K562 (cell line): ENCODE measurements at regions not wholly inside any gene's neighbourhood (a gene's known extent, or its start where the extent isn't known, plus 50 kb on each side); places are given as distances from the start of the nearest gene placed in this dataset.
A peak's percentile ranks its signal among the peaks of the same experiment; 100 is the strongest.

Experiments
- ATAC-seq: fragments of 200-7000 bp; cut with Tn5 transposase; 3 replicates; pipeline ENCODE4 v1.9.1; 2020; ENCODE audit warnings: moderate library complexity
- BruUV-seq: library from RNA; stranded (reverse); fragments of 400-500 nt; replicated peaks from 2 replicates; lab custom pipeline; 2021; lab: Mats Ljungman, UMichigan
- CTCF ChIA-PET: fragments of 300-600 bp; formaldehyde crosslinking; extraction: SDS; loops from one replicate; lab custom pipeline; 2021; ENCODE audit warnings: low intra/inter-chr PET ratio; lab: Yijun Ruan, JAX
- POLR2A ChIA-PET: fragments of 300-600, 350-650 bp; sonication (Branson Sonifier 250); formaldehyde crosslinking; extraction: SDS; loops from one replicate; lab custom pipeline; 2021; ENCODE audit warnings: antibody characterized with exemption, inconsistent platforms; lab: Yijun Ruan, JAX
- DNase-seq, 4 experiments: peaks; one replicate each; pipeline versions ENCODE4 v3.0.0 to v3.0.0-alpha.2; 2011 to 2018; ENCODE audit warnings: low spot score in 3 of 4, mixed read lengths in 3 of 4; ENCODE audit errors: extremely low read depth in 1 of 4
- FAIRE-seq: peaks from 2 replicates; lab custom pipeline; 2011; peaks lifted over from hg19 to GRCh38; lab: Jason Lieb, UNC
- H2AFZ ChIP-seq: 2 replicates; pipeline ENCODE4 v1.6.0; 2011; ENCODE audit warnings: low read depth, low read length, control low read depth, inconsistent platforms
- H3K27ac ChIP-seq: fragments of 200-600 bp; 3 replicates; pipeline ENCODE4 v1.8.0; 2011; ENCODE audit warnings: low read depth, mild to moderate bottlenecking, control low read depth, inconsistent platforms, low read length, moderate library complexity, mixed read lengths; ENCODE audit errors: extremely low read depth
- H3K27me3 ChIP-seq, 2 experiments: fragments of 300-600 bp in 1 of 2; 2 replicates in 1 of 2; 3 replicates in 1 of 2; pipeline versions ENCODE4 v1.6.0 to v1.8.0; 2011; ENCODE audit warnings: inconsistent platforms in 2 of 2, low read length in 2 of 2, mild to moderate bottlenecking in 1 of 2, mixed read lengths in 1 of 2, moderate library complexity in 1 of 2; ENCODE audit not compliant: control insufficient read depth in 2 of 2, insufficient read depth in 2 of 2
- H3K36me3 ChIP-seq: fragments of 300-600 bp; 3 replicates; pipeline ENCODE4 v1.8.0; 2011; ENCODE audit warnings: mild to moderate bottlenecking, low read length, inconsistent platforms; ENCODE audit not compliant: control insufficient read depth, insufficient read depth
- H3K4me1 ChIP-seq, 2 experiments: fragments of 200-600 bp in 1 of 2; replicated peaks in 1 of 2; 2 replicates in 1 of 2; 3 replicates in 1 of 2; pipeline versions ENCODE4 v1.5.1 to v1.8.0; 2011; ENCODE audit warnings: inconsistent platforms in 2 of 2, low read length in 2 of 2, mild to moderate bottlenecking in 1 of 2, mixed read lengths in 1 of 2, moderate library complexity in 1 of 2; ENCODE audit not compliant: control insufficient read depth in 2 of 2, insufficient read depth in 2 of 2
- H3K4me2 ChIP-seq: 2 replicates; pipeline ENCODE4 v1.6.1; 2011; ENCODE audit warnings: low read length, control low read depth, inconsistent platforms, mixed read lengths; ENCODE audit not compliant: insufficient read depth
- H3K4me3 ChIP-seq: fragments of 200-600 bp; sonication (generic), shearing (Covaris generic); 2 replicates; pipeline ENCODE4 v1.5.1; 2016; ENCODE audit warnings: control low read depth, inconsistent platforms
- H3K79me2 ChIP-seq: fragments of 200-600 bp; 3 replicates; pipeline ENCODE4 v1.8.0; 2011; ENCODE audit warnings: low read length, inconsistent platforms; ENCODE audit not compliant: control insufficient read depth, insufficient read depth
- H3K9ac ChIP-seq, 2 experiments: 2 replicates each; pipeline versions ENCODE4 v1.6.0 to v1.6.1; 2011; ENCODE audit warnings: low read depth in 2 of 2, low read length in 2 of 2, control low read depth in 1 of 2, inconsistent platforms in 1 of 2, mild to moderate bottlenecking in 1 of 2, mixed read lengths in 1 of 2; ENCODE audit not compliant: insufficient read depth in 1 of 2
- H3K9me1 ChIP-seq: one replicate; pipeline ENCODE4 v1.6.0; 2011; ENCODE audit warnings: inconsistent platforms, mild to moderate bottlenecking, low read length, moderate library complexity; ENCODE audit not compliant: control insufficient read depth, insufficient read depth
- H3K9me3 ChIP-seq: replicated peaks from 2 replicates; pipeline ENCODE4 v1.5.1; 2011; ENCODE audit warnings: low read depth, low read length, inconsistent platforms; ENCODE audit not compliant: control insufficient read depth, insufficient read depth
- H4K20me1 ChIP-seq: replicated peaks from 2 replicates; pipeline ENCODE4 v1.6.1; 2011; ENCODE audit warnings: low read length, inconsistent platforms, mixed read lengths; ENCODE audit not compliant: control insufficient read depth, insufficient read depth
- ATF1 ChIP-seq, 2 experiments: fragments of 450-650 bp in 1 of 2; IDR thresholded peaks; 2 replicates each; pipeline ENCODE4 v1.6.1; 2016; ENCODE audit warnings: missing compliant biosample characterization in 1 of 2, missing genetic modification characterization in 1 of 2
- CEBPB ChIP-seq: fragments of 450-650 bp; IDR thresholded peaks from 2 replicates; pipeline ENCODE4 v1.6.1; 2016; ENCODE audit warnings: missing genetic modification characterization, missing compliant biosample characterization
- EP400 ChIP-seq: fragments of 450-650 bp; IDR thresholded peaks from 2 replicates; pipeline ENCODE4 v1.6.1; 2017; ENCODE audit warnings: antibody characterized with exemption, mild to moderate bottlenecking, moderate library complexity
- FOXA3 ChIP-seq, 2 experiments: fragments of 450-650 bp in 1 of 2; sonication (generic) in 1 of 2; formaldehyde crosslinking; IDR thresholded peaks in 1 of 2; conservative IDR thresholded peaks in 1 of 2; 2 replicates each; pipeline versions ENCODE4 v1.4.0 to v1.8.0; 2020 to 2022; ENCODE audit warnings: mild to moderate bottlenecking in 2 of 2, missing genetic modification reagents in 1 of 2
- HDAC3 ChIP-seq: fragments of 450-650 bp; IDR thresholded peaks from 2 replicates; pipeline ENCODE4 v1.6.1; 2018; ENCODE audit warnings: borderline replicate concordance, mild to moderate bottlenecking, moderate library complexity; ENCODE audit not compliant: partially characterized antibody
- MCM5 ChIP-seq: fragments of 450-650 bp; IDR thresholded peaks from 2 replicates; pipeline ENCODE4 v1.6.1; 2016; ENCODE audit warnings: low read depth
- MED1 ChIP-seq: sonication (generic); formaldehyde crosslinking; IDR thresholded peaks from 2 replicates; pipeline ENCODE4 v1.8.1; 2023; ENCODE audit warnings: missing genetic modification reagents, borderline replicate concordance
- TCFL5 ChIP-seq: fragments of 250-450 bp; sonication (Bioruptor Pico); conservative IDR thresholded peaks from 2 replicates; pipeline ENCODE4 v1.6.1; 2021; ENCODE audit warnings: mild to moderate bottlenecking, moderate library complexity, matching md5 sums
- ZFP30 ChIP-seq: fragments of 250-450 bp; sonication (Bioruptor Pico); IDR thresholded peaks from 2 replicates; pipeline ENCODE4 v1.8.0; 2022; ENCODE audit warnings: moderate library complexity, mild to moderate bottlenecking, inconsistent platforms, borderline replicate concordance
- WGBS: fragments of 100-300 bp; shearing (Covaris generic); methylation state at CpG from one replicate; pipeline ENCODE4 v1.1.6; 2016; ENCODE audit warnings: low coverage, mixed read lengths; ENCODE audit not compliant: insufficient coverage; ENCODE audit errors: missing lambda C conversion rate; 5-methylcytosine and 5-hydroxymethylcytosine counted together
- in situ Hi-C: fragments of 300-500 bp; cut with MboI; formaldehyde crosslinking; loops from 4 replicates; pipeline ENCODE4 v1.15.0; 2018; ENCODE audit warnings: inconsistent platforms, mixed read lengths
- intact Hi-C: fragments of 100-400 bp; cut with micrococcal nuclease; formaldehyde crosslinking; loops from 2 replicates; pipeline ENCODE4 v1.14.2; 2022
- TF ChIP-seq, protein P1 (sequence below), 2 experiments: fragments of 450-650 bp; IDR thresholded peaks; 2 replicates each; pipeline ENCODE4 v1.6.1; 2018; ENCODE audit warnings: mild to moderate bottlenecking in 2 of 2, low read depth in 1 of 2; ENCODE audit not compliant: partially characterized antibody in 2 of 2
- TF ChIP-seq, protein P2 (sequence below): fragments of 250-450 bp; sonication (Bioruptor Pico); IDR thresholded peaks from 2 replicates; pipeline ENCODE4 v1.5.0; 2021

DNA sequence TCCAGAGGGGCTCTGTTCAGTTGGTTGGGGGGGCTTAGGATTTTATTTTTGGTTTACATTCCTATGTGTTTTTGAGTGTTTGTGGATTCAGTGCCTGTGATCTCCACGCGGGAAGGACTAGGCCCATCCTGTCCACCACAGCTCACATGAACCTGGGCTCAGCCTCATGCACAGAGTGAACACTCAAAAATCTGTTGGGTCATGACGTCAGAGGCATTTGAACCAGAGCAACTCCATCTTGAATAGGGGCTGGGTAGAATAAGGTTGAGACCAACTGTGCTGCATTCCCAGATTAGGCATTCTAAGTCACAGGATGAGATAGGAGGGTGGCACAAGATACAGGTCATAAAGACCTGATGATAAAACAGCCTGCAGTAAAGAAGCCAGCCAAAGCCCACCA, 133.3 kb downstream of the RAMP3 start:
- no peak overlapping the region for H3K27ac ChIP-seq
- H4K20me1 ChIP-seq = no peaks in the 10 kb centered on the region
- WGBS = 0% methylated on average over 3 of the region's 3 CpGs
- H3K9ac ChIP-seq = no peak overlapping the region
- ChIA-PET CTCF (no interaction called here), POLR2A (interaction anchor here (1.1 kb wide), 1 partner anchor 111 kb away, joined by 3 read pairs; no protein-coding TSS in a partner anchor)
- intact Hi-C loops (no loop called here), in situ Hi-C loops (no loop called here)
- H3K4me1 ChIP-seq = no peaks in the 10 kb centered on the region
- ATAC-seq = no peak
- no peaks in the 10 kb centered on the region for H3K79me2 ChIP-seq
- H3K36me3 ChIP-seq = no peaks in the 10 kb centered on the region
- H3K4me2 ChIP-seq = no peak overlapping the region
- H3K4me3 ChIP-seq = no peak overlapping the region
- FAIRE-seq = no peak
- H3K27me3 ChIP-seq = peaks cover 0 to 16% of the 10 kb centered on the region in 2 experiments; a peak in 2 of 5 replicates
- no TSS peak for BruUV-seq
- no peaks in the 10 kb centered on the region for H3K9me1 ChIP-seq
- TF ChIP-seq MCM5 = no peak
- TF ChIP-seq ATF1 (CRISPR knock-in tag; IDR thresholded peaks at IDR 0.05) = no peak
- TF ChIP-seq ATF1 (tag; IDR thresholded peaks at IDR 0.05) = 0 out of 2 replicates have a peak, but pooled peaks have one; percentile 10
- no peak for DNase-seq
- no peaks in the 10 kb centered on the region for H3K9me3 ChIP-seq
- no peak overlapping the region for H2AFZ ChIP-seq

DNA sequence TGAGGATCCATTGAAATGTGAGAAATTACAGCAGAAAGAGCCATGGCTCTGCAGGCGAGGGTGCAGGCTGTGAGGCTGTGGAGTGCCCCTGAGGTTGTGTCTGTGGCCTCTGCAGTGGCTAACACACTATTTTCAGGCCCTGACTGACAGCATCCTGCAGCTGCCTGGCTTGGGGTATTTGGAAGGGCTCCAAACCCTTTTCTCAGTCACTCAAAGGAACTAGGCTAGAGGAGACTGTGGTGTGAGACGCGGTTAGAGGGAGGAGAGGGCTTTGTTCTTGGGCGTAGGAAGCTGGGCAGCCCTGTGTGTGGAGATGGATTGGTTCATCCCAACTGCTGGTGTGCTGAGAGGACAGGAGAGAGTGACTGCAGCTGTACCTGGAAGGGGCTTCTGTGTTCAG, 134.9 kb downstream of the RAMP3 start:
- no TSS peak for BruUV-seq
- in situ Hi-C loops = no loop called here
- Histone ChIP-seq H3K27ac (no peak overlapping the region), H3K4me1 (no peaks in the 10 kb centered on the region), H3K4me2 (no peak overlapping the region), H3K79me2 (no peaks in the 10 kb centered on the region), H3K9me1 (no peaks in the 10 kb centered on the region), H3K27me3 (peaks cover 0 to 16% of the 10 kb centered on the region in 2 experiments; a peak in 2 of 5 replicates), H2AFZ (no peak overlapping the region), H3K36me3 (no peaks in the 10 kb centered on the region), H4K20me1 (no peaks in the 10 kb centered on the region), H3K9ac (no peak overlapping the region), H3K4me3 (no peak overlapping the region), H3K9me3 (no peaks in the 10 kb centered on the region)
- 0% methylated on average over 4 of the region's 4 CpGs for WGBS
- FAIRE-seq (no peak), DNase-seq (no peak), ATAC-seq (no peak)
- ChIA-PET CTCF (no interaction called here), POLR2A (interaction anchor here (1.0 kb wide), 1 partner anchor 129 kb away, joined by 3 read pairs; no protein-coding TSS in a partner anchor)
- intact Hi-C loops = no loop called here
- TF ChIP-seq CEBPB (tag) = no peak
- TF ChIP-seq HDAC3 = no peak
- TF ChIP-seq TCFL5 (CRISPR knock-in tag) = no peak
- TF ChIP-seq FOXA3 (CRISPR knock-in tag; conservative IDR thresholded peaks at IDR 0.05 in 1 of 2, IDR thresholded peaks at IDR 0.05 in 1 of 2) = no peak
- TF ChIP-seq, protein P1, sequence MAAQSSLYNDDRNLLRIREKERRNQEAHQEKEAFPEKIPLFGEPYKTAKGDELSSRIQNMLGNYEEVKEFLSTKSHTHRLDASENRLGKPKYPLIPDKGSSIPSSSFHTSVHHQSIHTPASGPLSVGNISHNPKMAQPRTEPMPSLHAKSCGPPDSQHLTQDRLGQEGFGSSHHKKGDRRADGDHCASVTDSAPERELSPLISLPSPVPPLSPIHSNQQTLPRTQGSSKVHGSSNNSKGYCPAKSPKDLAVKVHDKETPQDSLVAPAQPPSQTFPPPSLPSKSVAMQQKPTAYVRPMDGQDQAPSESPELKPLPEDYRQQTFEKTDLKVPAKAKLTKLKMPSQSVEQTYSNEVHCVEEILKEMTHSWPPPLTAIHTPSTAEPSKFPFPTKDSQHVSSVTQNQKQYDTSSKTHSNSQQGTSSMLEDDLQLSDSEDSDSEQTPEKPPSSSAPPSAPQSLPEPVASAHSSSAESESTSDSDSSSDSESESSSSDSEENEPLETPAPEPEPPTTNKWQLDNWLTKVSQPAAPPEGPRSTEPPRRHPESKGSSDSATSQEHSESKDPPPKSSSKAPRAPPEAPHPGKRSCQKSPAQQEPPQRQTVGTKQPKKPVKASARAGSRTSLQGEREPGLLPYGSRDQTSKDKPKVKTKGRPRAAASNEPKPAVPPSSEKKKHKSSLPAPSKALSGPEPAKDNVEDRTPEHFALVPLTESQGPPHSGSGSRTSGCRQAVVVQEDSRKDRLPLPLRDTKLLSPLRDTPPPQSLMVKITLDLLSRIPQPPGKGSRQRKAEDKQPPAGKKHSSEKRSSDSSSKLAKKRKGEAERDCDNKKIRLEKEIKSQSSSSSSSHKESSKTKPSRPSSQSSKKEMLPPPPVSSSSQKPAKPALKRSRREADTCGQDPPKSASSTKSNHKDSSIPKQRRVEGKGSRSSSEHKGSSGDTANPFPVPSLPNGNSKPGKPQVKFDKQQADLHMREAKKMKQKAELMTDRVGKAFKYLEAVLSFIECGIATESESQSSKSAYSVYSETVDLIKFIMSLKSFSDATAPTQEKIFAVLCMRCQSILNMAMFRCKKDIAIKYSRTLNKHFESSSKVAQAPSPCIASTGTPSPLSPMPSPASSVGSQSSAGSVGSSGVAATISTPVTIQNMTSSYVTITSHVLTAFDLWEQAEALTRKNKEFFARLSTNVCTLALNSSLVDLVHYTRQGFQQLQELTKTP (IDR thresholded peaks at IDR 0.05; ENCODE audit: low read depth in 1 of 2, partially characterized antibody in 2 of 2) = no peak
- TF ChIP-seq ZFP30 = no peak
- TF ChIP-seq MED1 = no peak
- TF ChIP-seq EP400 = no peak
- TF ChIP-seq, protein P2, sequence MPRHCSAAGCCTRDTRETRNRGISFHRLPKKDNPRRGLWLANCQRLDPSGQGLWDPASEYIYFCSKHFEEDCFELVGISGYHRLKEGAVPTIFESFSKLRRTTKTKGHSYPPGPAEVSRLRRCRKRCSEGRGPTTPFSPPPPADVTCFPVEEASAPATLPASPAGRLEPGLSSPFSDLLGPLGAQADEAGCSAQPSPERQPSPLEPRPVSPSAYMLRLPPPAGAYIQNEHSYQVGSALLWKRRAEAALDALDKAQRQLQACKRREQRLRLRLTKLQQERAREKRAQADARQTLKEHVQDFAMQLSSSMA = no peak
